COLO829 (cell line): ENCODE measurements at regions not wholly inside any gene's neighbourhood (a gene's known extent, or its start where the extent isn't known, plus 50 kb on each side); places are given as distances from the start of the nearest gene placed in this dataset.

Experiments used
- DNase-seq: peaks from one replicate; pipeline ENCODE4 v3.0.0; 2012; ENCODE audit warnings: low spot score

DNA sequence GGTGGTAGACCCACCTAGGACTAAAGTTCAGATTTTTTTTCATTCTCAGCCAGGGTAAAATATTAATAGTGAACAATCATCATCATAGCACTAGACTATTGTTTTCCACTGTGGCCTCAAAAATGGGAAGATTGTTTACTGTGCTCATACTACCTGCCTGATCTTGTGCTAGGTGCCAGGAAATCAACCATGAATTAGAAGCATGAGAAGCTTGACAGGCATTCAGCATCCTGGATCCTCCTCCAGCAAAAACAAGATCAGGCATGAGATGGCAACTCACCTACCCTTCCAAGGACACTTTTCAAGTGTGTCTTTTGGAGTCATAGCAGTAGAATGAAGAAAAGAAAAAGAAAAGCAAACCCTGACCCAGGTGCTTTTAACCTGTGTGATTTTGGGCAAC lies 174.2 kb downstream of the CYLD start:
- no peak for DNase-seq

DNA sequence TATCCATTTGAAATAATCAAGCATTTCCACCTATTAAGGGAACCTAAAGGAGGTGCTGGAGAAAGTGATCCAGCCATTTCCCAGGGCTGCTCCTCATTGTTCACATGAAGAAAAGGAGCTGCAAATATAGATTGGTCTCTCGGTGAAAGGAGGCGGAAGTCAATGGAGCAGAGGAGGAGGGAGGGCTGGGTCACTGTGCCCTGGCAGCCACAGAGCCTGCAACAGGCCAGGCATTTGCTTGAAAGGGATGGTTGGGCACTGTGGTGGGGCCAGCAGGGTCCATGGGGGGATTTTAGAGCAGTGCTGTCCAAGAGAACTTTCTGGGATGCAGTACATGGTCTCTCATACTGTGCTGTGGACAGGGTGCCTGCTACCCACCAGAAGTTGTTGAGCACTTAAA lies 173.2 kb downstream of the CYLD start:
- DNase-seq: no peak

DNA sequence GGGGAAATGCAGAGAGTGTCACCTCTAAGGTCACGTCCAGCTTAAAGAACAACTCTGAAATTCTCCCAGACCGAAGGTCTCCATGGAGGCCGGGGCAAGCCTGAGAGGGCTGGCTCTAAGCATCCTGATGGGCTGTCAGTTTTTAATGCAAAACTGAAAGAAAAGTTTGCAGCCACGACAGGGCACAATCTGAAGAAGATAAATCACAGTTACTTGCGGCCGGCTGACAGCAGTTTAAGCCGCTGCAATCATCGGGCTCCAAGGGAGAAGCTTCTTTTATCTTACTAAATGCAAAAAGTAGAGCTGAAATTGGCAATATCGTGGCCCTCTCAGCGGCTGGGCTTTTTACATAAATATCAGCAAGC lies 168.8 kb downstream of the CYLD start:
- DNase-seq: no peak

DNA sequence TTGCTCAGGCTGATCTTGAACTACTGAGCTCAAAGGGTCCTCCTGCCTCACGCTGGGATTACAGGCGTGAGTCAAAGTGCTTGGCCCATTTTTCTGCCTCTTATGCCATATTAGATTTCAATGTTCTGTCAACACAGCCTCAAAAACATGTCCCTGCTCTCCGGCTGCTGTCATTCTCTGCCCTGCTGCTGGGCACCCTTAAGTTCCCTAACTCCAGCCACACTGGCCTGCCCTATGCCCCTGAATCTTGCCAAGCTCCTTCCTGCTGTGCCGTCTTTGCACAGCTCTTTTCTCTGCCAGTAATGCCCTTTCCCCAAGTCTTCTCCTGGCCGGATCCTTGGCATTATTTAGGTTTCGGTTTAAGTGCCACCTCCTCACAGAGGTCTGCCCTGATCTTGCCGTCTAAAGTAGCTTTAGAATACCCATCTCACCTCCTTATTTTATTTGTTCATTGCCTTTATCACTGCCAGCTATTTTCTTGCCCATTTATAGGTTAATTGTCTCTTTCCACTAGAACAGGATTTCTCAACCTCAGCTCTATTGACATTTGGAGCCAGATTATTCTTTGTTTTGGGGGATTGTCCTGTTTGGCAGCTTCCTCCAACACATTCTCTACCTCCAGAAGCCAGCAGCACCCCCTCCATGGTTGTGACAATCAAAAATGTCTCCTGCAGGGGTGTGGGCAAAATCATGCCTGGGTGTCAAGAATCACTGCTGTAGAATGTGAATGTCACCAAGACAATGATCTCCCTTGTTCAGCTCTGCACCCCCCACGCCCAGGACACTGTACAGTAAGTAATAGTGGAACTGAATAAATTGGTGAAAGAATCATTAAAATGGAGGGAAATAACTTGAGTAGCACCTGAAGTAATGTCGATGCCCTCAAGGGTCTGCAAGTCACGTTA lies 168.2 kb downstream of the CYLD start:
- peak; percentile 2 for DNase-seq

DNA sequence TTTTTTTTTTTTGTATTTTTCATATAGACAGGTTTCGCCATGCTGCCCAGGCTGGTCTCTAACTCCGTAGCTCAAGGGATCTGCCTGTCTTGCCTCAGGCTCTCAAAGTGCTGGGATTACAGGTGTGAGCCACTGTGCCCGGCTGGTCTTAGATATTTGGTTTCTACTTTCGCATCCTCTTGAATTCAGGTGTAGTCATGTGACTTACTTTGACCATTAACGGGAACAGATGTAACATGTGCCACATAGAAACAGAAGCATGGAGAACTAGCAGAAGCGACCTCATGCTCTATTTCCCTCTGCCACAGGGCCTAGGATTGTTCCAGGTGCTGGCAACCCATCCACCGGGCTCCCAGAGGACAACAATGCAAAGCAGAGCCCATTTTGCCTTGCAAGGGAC lies 166.6 kb downstream of the CYLD start:
- no peak for DNase-seq

DNA sequence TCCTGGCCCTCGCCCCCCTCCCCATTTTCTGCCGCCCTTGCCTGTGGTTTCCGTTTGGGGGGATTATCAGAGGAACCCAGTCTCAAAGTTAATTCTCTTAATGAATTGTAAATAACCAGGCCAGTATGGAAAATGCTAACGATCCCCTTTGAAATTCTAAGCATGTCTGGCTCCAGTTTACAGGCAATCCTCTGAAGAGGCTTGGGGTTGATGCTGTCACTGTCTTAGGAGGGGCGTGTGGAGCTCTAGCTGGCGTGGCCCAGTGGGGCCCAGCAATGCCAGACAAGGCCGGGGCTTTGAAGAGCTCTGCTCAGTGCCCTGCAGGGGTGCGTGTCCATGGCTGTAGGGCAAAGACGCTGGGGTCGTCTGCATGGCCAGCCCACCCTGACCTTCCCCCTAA lies 164.6 kb downstream of the CYLD start:
- DNase-seq: no peak

DNA sequence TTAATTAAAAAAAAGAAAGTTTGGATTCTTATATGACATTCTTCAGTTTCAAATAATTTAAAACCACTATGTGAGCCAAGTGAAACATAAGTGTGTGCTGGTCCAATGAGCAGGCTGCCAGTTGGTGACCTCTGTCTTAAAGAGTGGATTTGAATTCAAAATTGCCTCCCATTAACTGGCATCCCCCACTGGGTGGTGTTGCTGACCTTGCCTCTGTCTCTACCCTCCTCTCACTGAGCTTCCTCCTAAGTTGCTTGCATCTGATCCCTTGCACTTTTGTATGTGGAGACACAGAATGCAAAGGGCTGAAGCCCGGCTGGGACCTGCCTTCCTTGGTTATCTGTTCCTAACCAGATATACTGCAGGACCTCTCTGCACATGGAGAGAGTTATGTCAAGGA lies 160.6 kb downstream of the CYLD start:
- DNase-seq: no peak

DNA sequence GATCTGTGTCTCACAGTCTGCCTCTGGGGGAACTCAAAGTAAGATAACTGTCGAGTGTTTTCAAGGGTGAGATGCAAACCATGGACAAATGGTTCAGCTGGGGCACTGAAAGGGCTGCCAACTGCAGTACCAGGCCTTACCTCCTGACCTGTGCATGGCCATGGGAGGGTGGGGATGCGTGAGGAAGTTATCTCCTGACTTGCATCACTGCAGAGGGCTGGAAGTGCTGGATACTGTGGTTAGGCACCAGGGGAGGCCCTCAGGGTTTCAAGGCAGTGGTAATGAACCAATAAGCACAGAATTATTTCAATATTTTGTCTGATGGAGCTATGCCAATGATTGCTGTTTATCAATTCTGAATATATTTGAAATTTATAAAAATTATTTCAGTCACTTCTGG lies 159.2 kb downstream of the CYLD start:
- DNase-seq: no peak

DNA sequence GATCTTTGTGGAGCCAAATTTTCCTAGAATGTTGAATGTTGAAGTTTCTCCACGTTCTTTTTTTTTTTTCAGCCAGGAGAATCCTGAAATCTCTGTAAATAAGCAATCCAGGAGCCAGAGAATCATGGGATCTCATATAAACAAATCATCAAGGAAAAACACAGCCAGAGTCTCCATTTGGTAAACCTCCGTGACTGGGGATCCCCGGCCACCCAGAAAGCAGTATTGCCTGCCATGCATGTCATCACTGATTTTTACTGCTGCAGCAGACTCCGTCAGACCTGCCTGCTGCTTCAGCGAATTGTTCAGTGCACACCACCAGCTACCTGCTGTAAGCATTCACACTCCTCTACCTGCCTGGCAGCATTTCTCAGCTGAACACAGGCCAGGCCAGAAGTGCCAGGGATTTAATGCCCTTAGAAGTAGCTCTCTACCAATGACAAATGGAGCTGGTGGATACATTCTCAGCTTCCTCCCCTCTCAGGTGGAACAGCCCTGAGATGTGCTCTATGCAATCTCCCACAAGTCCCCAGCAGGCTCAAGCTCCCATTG lies 158.6 kb downstream of the CYLD start:
- no peak for DNase-seq

DNA sequence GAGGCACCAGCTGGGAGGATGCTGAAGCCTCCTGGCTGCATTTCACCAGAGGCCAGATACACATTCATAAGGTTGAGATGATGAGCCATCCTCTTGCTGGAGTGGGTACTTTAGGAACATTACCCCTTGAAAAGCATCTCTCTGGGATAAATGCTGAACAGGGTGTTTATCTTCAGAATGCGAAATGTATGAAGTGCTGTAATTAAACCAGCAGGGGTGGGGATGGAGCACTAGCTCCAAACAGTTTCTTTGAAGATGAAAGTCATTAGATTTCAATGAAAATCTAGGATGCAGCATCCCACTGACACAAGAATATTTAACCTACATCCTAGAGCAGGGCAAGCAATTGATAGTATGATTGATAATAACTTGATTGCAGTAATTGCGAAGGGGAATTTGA lies 158.1 kb downstream of the CYLD start:
- no peak for DNase-seq

DNA sequence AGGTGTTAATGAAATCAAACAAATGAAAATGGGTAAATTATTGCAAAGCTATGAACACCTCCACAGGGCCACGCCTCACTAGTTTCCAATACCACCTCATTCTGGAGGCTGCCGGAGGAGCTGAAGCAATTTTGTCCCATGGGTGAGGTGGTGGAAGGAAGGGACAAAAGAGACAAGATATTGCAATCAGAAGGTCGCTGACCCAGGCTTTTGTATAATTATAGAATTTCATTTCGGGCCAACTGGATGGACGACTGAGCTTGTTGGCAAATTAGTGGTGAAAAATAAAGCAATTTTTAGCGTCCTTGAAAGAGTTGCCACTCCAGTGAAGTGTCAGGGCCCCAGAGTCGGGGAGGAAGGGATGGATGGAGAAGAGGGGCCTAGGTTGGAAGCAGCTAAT lies 147.9 kb downstream of the CYLD start:
- DNase-seq: no peak

DNA sequence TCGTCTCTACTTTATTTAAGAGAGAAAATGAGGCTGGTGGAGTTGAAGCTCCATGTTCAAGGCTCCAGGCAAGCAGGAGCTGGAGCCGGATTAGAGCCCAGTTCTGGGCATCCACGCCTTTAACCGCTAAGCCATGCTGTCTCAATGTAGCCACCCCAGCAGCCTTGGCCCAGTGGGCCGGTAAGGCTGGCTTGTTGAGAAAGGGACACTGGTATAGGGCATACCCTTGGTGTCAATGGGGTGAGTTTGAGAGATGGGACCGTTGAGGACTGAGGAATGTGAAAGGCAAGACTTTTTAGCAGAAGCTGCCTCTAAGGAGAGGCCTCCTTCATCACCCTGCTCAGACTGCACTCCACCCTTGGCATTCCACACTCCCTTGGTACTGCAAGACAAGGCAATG lies 147.4 kb downstream of the CYLD start:
- no peak for DNase-seq

DNA sequence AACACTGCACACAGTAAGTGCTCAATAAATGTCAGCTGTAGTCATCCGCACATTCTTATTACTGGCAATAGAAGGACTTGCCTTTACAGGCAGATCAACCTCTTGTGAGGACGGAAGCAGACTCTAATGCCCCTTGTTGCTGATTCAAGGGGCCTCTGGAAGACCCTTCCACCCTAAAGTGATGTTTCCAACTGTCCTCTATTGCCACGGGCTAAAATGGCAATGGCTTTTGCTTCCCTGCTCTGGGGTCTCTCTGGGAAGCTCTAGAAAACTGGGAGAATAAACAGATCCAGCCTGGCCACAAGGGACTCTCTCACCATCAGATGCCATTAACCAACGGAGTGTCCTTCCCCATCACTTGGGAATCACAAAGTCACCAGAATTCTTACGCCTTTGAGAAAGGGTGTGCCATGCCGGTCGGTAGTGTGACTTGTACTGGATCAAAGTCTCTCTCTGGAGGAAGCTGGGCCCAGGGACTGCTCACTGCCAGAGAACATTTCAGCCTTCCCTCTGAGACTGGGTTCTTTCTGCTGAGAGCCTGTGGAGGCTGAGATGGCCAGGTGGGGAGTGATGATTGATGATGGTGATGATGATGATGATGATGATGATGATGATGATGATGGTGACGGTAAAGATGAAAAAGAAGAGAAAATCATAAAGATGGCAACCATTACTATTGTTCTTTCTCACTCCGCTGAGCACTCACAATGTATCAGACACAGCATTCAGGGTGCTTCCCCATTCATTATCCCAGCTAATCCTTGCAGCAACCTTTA lies 146.8 kb downstream of the CYLD start:
- no peak for DNase-seq

DNA sequence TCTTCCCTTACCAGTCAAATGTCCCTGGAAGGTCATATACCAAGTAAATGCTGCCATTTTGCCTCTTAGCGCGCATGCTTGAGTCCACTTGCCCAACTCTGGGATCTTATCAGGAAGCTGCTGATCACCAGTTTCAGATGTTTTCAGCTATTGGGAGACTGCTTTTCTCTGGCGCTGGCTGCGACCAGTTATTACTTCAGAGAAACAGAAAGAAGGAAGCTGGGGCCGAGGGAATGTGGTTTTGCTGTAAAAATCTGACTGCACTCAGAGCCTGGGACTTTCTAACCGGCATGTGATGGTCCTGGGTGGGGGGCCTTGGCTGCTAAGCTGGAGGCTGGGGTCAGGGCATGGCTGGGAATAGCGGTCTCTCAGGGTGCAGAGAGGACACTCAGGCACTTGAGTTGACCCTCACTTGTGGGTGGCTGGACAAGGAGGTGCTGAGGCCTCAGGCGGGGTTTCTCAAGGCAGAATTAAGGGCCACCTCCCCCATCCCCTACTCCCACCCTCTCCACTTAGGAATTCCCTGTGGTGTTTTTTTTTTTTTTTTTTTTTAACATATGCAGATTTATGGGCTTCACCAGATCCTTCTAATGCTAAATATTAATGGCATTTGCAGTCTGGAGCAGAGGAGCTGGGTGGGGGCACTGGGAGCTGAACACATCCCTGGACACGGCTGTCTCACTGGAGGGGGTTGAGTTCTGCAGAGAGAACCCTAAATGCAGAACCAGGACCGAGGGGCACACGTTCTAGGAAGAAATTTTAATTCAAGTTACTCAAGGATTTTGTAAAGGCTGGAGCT lies 145.8 kb downstream of the CYLD start:
- no peak for DNase-seq

DNA sequence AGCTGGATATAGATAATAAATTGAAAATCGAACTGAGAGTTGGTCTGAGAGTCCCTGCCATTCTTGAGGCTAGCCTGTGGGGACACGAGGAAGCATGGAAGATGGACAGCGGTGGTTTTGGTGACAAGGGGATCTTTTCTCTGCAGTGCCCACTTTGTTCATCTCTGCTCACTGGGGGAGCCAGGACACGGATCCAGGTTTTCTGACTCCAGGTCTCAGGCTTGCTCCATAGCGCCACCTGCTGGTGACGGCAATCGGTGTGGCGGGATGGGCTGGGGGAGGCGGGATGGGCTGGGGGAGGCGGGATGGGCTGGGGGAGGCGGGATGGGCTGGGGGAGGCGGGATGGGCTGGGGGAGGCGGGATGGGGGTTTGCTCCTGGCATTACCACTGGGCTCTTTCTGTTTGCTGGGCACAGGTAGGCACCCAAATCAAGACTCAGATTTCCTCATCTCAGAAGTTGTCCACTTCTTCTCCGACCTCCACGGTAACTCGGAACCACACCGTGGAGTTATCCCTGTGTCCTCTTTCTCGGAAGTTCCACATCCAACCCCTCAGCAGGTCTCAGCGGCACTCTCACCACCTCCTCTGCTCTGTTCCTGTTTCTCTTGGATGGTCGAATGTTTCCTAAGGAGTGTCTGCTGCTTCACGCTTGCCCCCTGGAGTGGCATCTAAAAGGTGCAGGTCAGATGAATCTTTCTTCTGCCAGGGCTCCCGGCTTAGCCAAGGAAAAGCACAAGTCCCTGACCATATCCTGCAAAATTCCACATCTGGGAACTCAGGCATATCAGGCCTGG lies 142.4 kb downstream of the CYLD start:
- no peak for DNase-seq

DNA sequence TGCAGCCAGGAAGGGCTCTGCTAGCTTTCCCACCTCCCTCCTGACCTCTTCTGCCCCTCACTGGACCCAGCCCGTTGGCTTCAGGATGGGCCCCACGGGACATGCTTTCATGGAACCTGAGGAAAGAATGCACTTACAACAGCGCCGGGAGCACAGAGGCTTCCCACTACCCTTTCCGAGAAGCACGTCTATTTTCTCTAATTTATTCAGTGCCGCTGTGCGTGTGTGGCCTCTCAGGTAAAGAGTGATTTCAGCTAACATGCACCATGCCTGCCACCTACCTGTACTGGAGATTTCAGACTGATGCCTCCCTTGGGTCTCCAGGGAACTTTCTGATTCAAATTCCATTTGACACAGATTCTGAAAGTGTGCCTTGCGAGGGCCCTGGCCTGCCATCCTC lies 140.1 kb downstream of the CYLD start:
- DNase-seq: no peak

DNA sequence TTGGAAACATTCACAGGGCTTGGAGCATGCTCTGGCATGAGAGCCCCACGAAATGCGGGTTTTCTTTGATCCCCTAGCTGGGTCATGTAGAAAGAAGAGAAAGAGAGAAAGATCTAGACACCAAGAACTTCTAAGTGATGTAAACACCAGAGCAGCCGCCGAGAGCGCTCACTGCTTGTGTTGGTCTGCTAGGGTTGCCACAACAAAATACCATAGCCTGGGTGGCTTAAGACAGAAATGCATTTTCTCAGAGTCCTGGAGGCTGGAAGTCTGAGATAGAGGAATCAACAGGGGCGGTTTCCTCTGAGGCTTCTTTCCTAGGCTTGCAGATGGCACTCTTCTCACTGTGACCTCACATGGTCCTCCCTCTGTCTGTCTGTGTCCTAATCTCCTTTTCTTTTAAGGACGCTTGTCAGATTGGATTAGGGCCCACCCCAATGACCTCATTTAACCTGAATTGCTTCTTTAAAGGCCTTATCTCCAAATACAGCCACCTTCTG lies 139.5 kb downstream of the CYLD start:
- no peak for DNase-seq

DNA sequence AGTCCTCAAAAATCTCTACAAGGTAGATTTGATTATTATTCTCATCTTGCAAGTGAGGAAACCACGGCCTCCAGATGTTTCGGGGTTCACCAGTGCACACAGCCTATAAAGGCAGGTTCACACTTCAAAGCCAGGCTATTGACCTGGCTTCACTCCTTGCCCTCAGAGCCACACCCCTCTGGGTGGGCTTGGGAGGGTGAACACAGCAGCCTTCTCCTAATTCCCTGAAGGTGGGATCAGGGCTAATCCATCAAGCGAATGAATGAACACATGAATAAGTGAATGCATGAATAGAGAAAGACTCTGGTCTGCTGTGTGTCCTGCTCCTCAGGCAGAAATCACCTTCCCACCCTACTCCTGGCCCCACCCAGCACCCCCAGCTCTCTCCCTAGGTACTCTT lies 139.0 kb downstream of the CYLD start:
- DNase-seq: no peak

DNA sequence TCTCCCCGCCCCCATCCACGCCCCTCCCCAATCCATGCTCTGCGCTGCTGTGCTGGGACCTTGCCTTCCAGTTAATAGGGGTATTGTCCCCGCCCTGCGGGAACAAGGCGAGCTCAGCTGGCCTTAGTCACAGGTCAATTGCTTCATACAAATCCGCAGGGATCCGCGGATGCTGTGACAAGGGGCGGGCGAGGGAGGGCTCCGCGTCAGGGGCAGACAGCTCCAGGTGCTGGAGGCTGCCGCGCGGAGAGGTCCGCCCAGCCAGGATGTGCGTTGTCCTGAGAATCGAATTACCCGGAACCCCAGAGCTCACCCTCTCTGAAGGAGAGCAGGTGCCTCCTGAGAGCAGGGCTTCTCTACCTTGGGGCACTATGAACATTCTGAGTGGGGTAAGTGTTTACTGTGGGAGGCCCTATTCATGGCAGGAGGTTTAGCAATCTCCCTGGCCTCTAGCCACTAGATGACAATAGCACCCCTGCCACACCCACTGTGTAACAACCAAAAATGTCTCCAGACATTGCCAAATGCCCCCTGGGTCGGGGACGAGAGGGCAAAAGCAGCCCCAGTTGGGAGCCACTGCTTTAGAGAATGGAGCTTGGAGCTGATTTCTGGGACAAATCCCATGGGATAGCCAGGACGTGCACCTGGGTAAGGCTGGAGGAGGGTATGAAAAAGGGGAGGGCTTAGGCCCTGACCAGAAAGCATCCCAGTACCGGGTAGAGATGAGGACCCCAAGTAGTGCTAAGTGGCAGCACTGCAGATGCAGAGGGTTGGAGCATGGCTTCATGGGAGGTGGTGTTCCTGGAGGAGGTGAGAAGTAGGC lies 138.2 kb downstream of the CYLD start:
- no peak for DNase-seq

DNA sequence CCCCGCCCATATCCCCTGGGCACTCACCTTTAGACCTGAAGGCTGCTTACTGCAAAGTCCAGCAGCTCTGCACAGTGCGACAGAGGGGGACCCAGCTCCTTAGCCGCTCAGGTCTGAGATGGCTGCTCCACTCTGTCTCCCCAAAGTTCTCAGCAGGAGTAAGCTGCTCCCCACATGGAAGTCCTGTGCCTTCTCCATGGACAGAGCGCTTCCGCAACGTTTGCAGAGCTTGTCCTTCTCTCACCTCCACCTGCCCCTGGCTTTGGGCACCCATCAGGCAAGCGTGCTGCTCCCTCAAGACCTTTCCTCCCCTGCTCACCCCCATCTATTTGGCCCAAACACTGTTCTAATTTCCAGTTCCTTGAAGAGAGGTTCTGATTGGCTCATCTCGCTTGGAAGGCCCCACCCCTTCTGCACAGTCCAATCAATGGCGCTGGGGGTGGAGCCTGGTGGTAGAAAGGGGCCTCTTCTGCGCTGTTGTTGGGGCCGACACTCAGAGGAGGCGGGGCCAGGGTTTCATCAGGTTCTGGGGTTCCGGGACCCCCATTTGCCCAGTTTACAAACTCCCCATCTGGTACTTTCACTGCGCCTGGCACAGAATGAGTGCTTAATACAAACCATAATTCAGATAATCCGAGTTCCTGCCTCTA lies 137.2 kb downstream of the CYLD start:
- DNase-seq: no peak
